ENCODE measurements at regions not wholly inside any gene's neighbourhood (a gene's known extent, or its start where the extent isn't known, plus 50 kb on each side); places are given as distances from the start of the nearest gene placed in this dataset.

DNA sequence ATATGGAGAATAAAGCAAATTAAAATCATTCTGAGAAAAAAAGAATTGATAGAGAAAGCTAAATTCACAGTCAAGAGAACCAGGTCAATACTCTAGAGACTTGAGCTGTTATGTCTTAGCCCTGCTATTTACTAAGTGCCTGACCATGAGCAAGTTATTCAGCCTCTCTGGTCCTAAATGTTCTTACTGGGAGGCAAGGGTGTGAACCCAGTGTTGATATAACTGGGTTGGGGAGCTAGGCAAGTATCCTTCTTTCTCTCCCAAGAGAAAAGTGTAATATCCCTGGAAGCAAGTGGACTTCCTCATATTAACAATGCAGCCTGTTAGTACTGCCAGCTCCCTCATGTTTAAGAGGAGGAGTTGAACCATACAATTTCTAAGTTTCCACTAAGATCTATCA lies 488.9 kb upstream of the RASGRP1 start:
- Histone ChIP-seq H4K8ac (ENCODE audit: low read depth, low read length) (no peak overlapping the region), H2AFZ (ENCODE audit: low read length) (no peak overlapping the region), H2BK12ac (ENCODE audit: low read length) (no peak overlapping the region), H3K79me1 (ENCODE audit: low read depth, low read length) (no peaks in the 10 kb centered on the region), H3K36me3 (replicated peaks in 1 of 2; ENCODE audit: control insufficient read depth in 2 of 2, insufficient read depth in 2 of 2, low read length in 2 of 2) (no peaks in the 10 kb centered on the region), H4K91ac (ENCODE audit: low read depth, low read length, poor library complexity) (no peak overlapping the region), H3K27me3 (ENCODE audit: control insufficient read depth in 3 of 3, insufficient read depth in 3 of 3, low read depth in 1 of 3, low read length in 3 of 3) (no peaks in the 10 kb centered on the region), H3K23ac (ENCODE audit: low read depth, low read length, poor library complexity) (no peak overlapping the region), H3K9me3 (replicated peaks in 1 of 2; ENCODE audit: control insufficient read depth in 2 of 2, insufficient read depth in 1 of 2, low read depth in 1 of 2, low read length in 2 of 2) (peaks cover 0 to 4% of the 10 kb centered on the region in 2 donors), H3K4me1 (ENCODE audit: control insufficient read depth in 2 of 2, insufficient read depth in 1 of 2, low read depth in 1 of 2, low read length in 2 of 2) (no peaks in the 10 kb centered on the region), H3K4me2 (ENCODE audit: insufficient read depth, low read length, poor library complexity, severe bottlenecking) (no peak overlapping the region), H3K18ac (ENCODE audit: low read length) (no peak overlapping the region), H2BK120ac (ENCODE audit: low read depth, low read length) (no peak overlapping the region), H3K27ac (replicated peaks; ENCODE audit: low read length) (no peak overlapping the region), H3K14ac (ENCODE audit: low read length) (no peak overlapping the region), H2AK5ac (ENCODE audit: low read depth, low read length) (no peak overlapping the region), H3K4ac (ENCODE audit: low read length) (no peak overlapping the region), H3K4me3 (ENCODE audit: low read length in 2 of 2) (no peak overlapping the region), H3K9ac (ENCODE audit: low read depth, low read length, poor library complexity) (no peak overlapping the region), H2BK5ac (ENCODE audit: low read length) (no peak overlapping the region), H2BK15ac (ENCODE audit: low read length) (no peak overlapping the region)
- DNase-seq (ENCODE audit: low spot score): no peak

DNA sequence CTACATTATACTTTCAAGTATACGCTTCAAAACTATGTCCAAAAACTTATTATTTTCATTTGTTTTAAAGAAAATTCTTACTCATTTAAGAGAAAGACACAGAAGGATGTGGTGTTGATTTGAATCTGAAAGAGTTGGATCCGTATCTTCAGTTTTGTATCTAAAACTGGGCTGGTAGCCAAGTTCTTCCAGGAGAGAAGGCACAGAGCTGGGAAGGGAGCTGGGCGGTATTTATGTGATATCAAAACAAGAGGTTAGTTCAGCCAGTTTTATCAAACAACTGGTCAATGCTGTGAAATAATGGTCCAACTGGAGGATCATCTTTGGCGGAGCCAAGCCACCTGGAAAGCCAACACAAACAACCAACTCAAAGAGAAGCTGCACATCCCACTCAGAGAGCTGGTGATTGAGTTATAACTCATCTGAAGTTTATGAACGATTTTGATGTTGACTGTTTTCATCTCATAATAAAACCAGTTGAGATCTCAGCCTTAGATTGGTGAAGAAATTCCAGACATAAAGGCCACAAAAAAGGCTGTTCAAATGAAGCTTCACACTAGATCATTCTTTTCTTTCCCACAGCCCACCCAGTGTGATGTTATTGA lies 489.6 kb upstream of the RASGRP1 start:
- Histone ChIP-seq H3K36me3 (replicated peaks in 1 of 2; ENCODE audit: control insufficient read depth in 2 of 2, insufficient read depth in 2 of 2, low read length in 2 of 2) (no peaks in the 10 kb centered on the region), H3K4me3 (ENCODE audit: low read length in 2 of 2) (no peak overlapping the region), H3K14ac (ENCODE audit: low read length) (no peak overlapping the region), H2AFZ (ENCODE audit: low read length) (no peak overlapping the region), H4K8ac (ENCODE audit: low read depth, low read length) (no peak overlapping the region), H3K9ac (ENCODE audit: low read depth, low read length, poor library complexity) (no peak overlapping the region), H2AK5ac (ENCODE audit: low read depth, low read length) (no peak overlapping the region), H3K79me1 (ENCODE audit: low read depth, low read length) (no peaks in the 10 kb centered on the region), H2BK12ac (ENCODE audit: low read length) (no peak overlapping the region), H3K27me3 (ENCODE audit: control insufficient read depth in 3 of 3, insufficient read depth in 3 of 3, low read depth in 1 of 3, low read length in 3 of 3) (no peaks in the 10 kb centered on the region), H2BK120ac (ENCODE audit: low read depth, low read length) (no peak overlapping the region), H2BK5ac (ENCODE audit: low read length) (no peak overlapping the region), H3K4ac (ENCODE audit: low read length) (no peak overlapping the region), H3K18ac (ENCODE audit: low read length) (no peak overlapping the region), H3K27ac (replicated peaks; ENCODE audit: low read length) (no peak overlapping the region), H3K23ac (ENCODE audit: low read depth, low read length, poor library complexity) (no peak overlapping the region), H3K4me1 (ENCODE audit: control insufficient read depth in 2 of 2, insufficient read depth in 1 of 2, low read depth in 1 of 2, low read length in 2 of 2) (no peaks in the 10 kb centered on the region), H3K9me3 (replicated peaks in 1 of 2; ENCODE audit: control insufficient read depth in 2 of 2, insufficient read depth in 1 of 2, low read depth in 1 of 2, low read length in 2 of 2) (peaks cover 0 to 4% of the 10 kb centered on the region in 2 donors), H4K91ac (ENCODE audit: low read depth, low read length, poor library complexity) (no peak overlapping the region), H3K4me2 (ENCODE audit: insufficient read depth, low read length, poor library complexity, severe bottlenecking) (no peak overlapping the region), H2BK15ac (ENCODE audit: low read length) (no peak overlapping the region)
- no peak for DNase-seq (ENCODE audit: low spot score)
- WGBS, 2 donors (ENCODE audit: extremely low coverage in 2 of 2, insufficient read length in 2 of 2, insufficient replicate concordance in 1 of 2): no CpG with 5 or more reads among the region's 5 CpGs

DNA sequence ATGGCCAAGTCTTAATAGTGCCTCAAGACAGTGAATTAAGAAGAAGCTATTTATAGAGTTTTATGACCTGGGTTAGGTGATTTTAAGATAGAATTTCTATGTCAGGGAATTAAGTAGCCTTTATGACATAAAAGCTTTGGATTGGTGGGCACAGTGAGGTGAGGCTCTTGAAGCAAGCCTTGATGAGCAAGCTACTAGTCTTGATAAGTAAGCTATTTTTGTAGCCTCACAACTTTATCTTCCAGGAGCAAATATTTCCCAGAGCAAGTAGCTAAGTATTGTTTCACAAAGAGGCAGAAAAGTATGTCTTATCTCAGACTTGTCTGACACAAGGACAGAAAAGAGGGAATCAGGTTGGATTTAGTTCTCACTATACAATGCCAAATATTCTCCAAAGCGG lies 491.7 kb upstream of the RASGRP1 start:
- no peak overlapping the region for H3K4me2 ChIP-seq (ENCODE audit: insufficient read depth, low read length, poor library complexity, severe bottlenecking)
- no peak overlapping the region for H3K23ac ChIP-seq (ENCODE audit: low read depth, low read length, poor library complexity)
- no peak overlapping the region for H3K14ac ChIP-seq (ENCODE audit: low read length)
- no peaks in the 10 kb centered on the region for H3K9me3 ChIP-seq (replicated peaks in 1 of 2; ENCODE audit: control insufficient read depth in 2 of 2, insufficient read depth in 1 of 2, low read depth in 1 of 2, low read length in 2 of 2)
- DNase-seq (ENCODE audit: low spot score): no peak
- no peak overlapping the region for H2BK5ac ChIP-seq (ENCODE audit: low read length)
- H3K18ac ChIP-seq (ENCODE audit: low read length): no peak overlapping the region
- H2BK120ac ChIP-seq (ENCODE audit: low read depth, low read length): no peak overlapping the region
- no peak overlapping the region for H3K4ac ChIP-seq (ENCODE audit: low read length)
- H3K4me3 ChIP-seq (ENCODE audit: low read length in 2 of 2): no peak overlapping the region
- no peak overlapping the region for H2BK12ac ChIP-seq (ENCODE audit: low read length)
- H3K27me3 ChIP-seq (ENCODE audit: control insufficient read depth in 3 of 3, insufficient read depth in 3 of 3, low read depth in 1 of 3, low read length in 3 of 3): no peaks in the 10 kb centered on the region
- H3K79me1 ChIP-seq (ENCODE audit: low read depth, low read length): no peaks in the 10 kb centered on the region
- no peak overlapping the region for H3K27ac ChIP-seq (replicated peaks; ENCODE audit: low read length)
- no peak overlapping the region for H4K8ac ChIP-seq (ENCODE audit: low read depth, low read length)
- no peak overlapping the region for H2AFZ ChIP-seq (ENCODE audit: low read length)
- no peak overlapping the region for H2BK15ac ChIP-seq (ENCODE audit: low read length)
- H3K36me3 ChIP-seq (replicated peaks in 1 of 2; ENCODE audit: control insufficient read depth in 2 of 2, insufficient read depth in 2 of 2, low read length in 2 of 2): no peaks in the 10 kb centered on the region
- WGBS, 2 donors (ENCODE audit: extremely low coverage in 2 of 2, insufficient read length in 2 of 2, insufficient replicate concordance in 1 of 2): no CpG with 5 or more reads among the region's 1 CpG
- no peak overlapping the region for H4K91ac ChIP-seq (ENCODE audit: low read depth, low read length, poor library complexity)
- H3K9ac ChIP-seq (ENCODE audit: low read depth, low read length, poor library complexity): no peak overlapping the region
- no peaks in the 10 kb centered on the region for H3K4me1 ChIP-seq (ENCODE audit: control insufficient read depth in 2 of 2, insufficient read depth in 1 of 2, low read depth in 1 of 2, low read length in 2 of 2)
- no peak overlapping the region for H2AK5ac ChIP-seq (ENCODE audit: low read depth, low read length)

DNA sequence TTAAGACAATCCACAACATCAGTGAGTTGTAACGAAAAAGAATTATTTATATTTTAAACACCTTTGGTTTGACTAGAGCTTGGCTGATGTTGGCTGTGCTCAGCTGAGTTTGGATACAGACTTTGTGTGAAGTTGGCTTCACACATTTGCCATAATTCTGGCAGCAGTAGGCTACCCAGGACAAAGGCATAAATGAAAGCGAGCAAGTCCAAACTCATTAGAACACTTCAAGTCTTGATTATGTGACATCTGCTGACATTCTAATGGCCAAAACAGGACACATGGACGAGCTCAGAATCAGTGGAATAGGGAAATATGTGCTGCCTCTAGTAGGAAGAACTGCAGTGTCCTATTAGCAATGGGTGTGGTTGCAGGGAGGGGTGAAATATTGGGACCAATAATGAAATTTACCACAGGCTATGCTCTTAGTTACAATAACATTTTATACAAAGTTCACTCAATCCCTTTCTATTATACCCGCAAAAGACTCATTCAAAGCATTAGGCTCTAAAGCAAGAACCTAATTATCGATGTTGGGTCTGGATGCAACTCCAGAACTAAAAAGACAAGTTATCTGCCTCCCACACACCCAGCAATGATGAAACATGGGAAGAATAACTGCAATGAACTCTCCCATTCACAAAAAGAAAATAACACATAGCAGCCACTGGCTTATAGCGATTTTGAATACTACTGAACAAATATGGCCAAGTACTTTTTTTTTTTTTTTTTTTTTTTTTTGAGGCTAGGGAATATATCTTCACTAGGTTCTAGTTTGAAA lies 493.9 kb upstream of the RASGRP1 start:
- no peak overlapping the region for H4K91ac ChIP-seq (ENCODE audit: low read depth, low read length, poor library complexity)
- no peak overlapping the region for H3K18ac ChIP-seq (ENCODE audit: low read length)
- no peak overlapping the region for H3K27ac ChIP-seq (replicated peaks; ENCODE audit: low read length)
- H3K14ac ChIP-seq (ENCODE audit: low read length): no peak overlapping the region
- no peak overlapping the region for H2BK120ac ChIP-seq (ENCODE audit: low read depth, low read length)
- no peak overlapping the region for H3K9ac ChIP-seq (ENCODE audit: low read depth, low read length, poor library complexity)
- no peaks in the 10 kb centered on the region for H3K79me1 ChIP-seq (ENCODE audit: low read depth, low read length)
- no peak overlapping the region for H3K23ac ChIP-seq (ENCODE audit: low read depth, low read length, poor library complexity)
- H3K4me1 ChIP-seq (ENCODE audit: control insufficient read depth in 2 of 2, insufficient read depth in 1 of 2, low read depth in 1 of 2, low read length in 2 of 2): no peaks in the 10 kb centered on the region
- H3K36me3 ChIP-seq (replicated peaks in 1 of 2; ENCODE audit: control insufficient read depth in 2 of 2, insufficient read depth in 2 of 2, low read length in 2 of 2): no peaks in the 10 kb centered on the region
- H4K8ac ChIP-seq (ENCODE audit: low read depth, low read length): no peak overlapping the region
- no peak overlapping the region for H2BK12ac ChIP-seq (ENCODE audit: low read length)
- no peak overlapping the region for H2BK15ac ChIP-seq (ENCODE audit: low read length)
- WGBS, 2 donors (ENCODE audit: extremely low coverage in 2 of 2, insufficient read length in 2 of 2, insufficient replicate concordance in 1 of 2): no CpG with 5 or more reads among the region's 6 CpGs
- no peak overlapping the region for H2BK5ac ChIP-seq (ENCODE audit: low read length)
- H3K4me3 ChIP-seq (ENCODE audit: low read length in 2 of 2): no peak overlapping the region
- no peak overlapping the region for H2AFZ ChIP-seq (ENCODE audit: low read length)
- H3K4ac ChIP-seq (ENCODE audit: low read length): no peak overlapping the region
- no peak overlapping the region for H3K4me2 ChIP-seq (ENCODE audit: insufficient read depth, low read length, poor library complexity, severe bottlenecking)
- no peaks in the 10 kb centered on the region for H3K9me3 ChIP-seq (replicated peaks in 1 of 2; ENCODE audit: control insufficient read depth in 2 of 2, insufficient read depth in 1 of 2, low read depth in 1 of 2, low read length in 2 of 2)
- H2AK5ac ChIP-seq (ENCODE audit: low read depth, low read length): no peak overlapping the region
- H3K27me3 ChIP-seq (ENCODE audit: control insufficient read depth in 3 of 3, insufficient read depth in 3 of 3, low read depth in 1 of 3, low read length in 3 of 3): no peaks in the 10 kb centered on the region
- DNase-seq (ENCODE audit: low spot score): no peak

Data from neuronal stem cell (in vitro differentiated cells).